K562 (cell line): ENCODE measurements at regions not wholly inside any gene's neighbourhood (a gene's known extent, or its start where the extent isn't known, plus 50 kb on each side); places are given as distances from the start of the nearest gene placed in this dataset.

Source experiments
- ATAC-seq: fragments of 200-7000 bp; cut with Tn5 transposase; 3 replicates; pipeline ENCODE4 v1.9.1; 2020; ENCODE audit warnings: moderate library complexity
- BruUV-seq: library from RNA; stranded (reverse); fragments of 400-500 nt; replicated peaks from 2 replicates; lab custom pipeline; 2021; lab: Mats Ljungman, UMichigan
- CTCF ChIA-PET: fragments of 300-600 bp; formaldehyde crosslinking; extraction: SDS; loops from one replicate; lab custom pipeline; 2021; ENCODE audit warnings: low intra/inter-chr PET ratio; lab: Yijun Ruan, JAX
- POLR2A ChIA-PET: fragments of 300-600, 350-650 bp; sonication (Branson Sonifier 250); formaldehyde crosslinking; extraction: SDS; loops from one replicate; lab custom pipeline; 2021; ENCODE audit warnings: antibody characterized with exemption, inconsistent platforms; lab: Yijun Ruan, JAX
- DNase-seq, 4 experiments: peaks; one replicate each; pipeline versions ENCODE4 v3.0.0 to v3.0.0-alpha.2; 2011 to 2018; ENCODE audit warnings: low spot score in 3 of 4, mixed read lengths in 3 of 4; ENCODE audit errors: extremely low read depth in 1 of 4
- FAIRE-seq: peaks from 2 replicates; lab custom pipeline; 2011; peaks lifted over from hg19 to GRCh38; lab: Jason Lieb, UNC
- H2AFZ ChIP-seq: 2 replicates; pipeline ENCODE4 v1.6.0; 2011; ENCODE audit warnings: low read depth, low read length, control low read depth, inconsistent platforms
- H3K27ac ChIP-seq: fragments of 200-600 bp; 3 replicates; pipeline ENCODE4 v1.8.0; 2011; ENCODE audit warnings: low read depth, mild to moderate bottlenecking, control low read depth, inconsistent platforms, low read length, moderate library complexity, mixed read lengths; ENCODE audit errors: extremely low read depth
- H3K27me3 ChIP-seq, 2 experiments: fragments of 300-600 bp in 1 of 2; 2 replicates in 1 of 2; 3 replicates in 1 of 2; pipeline versions ENCODE4 v1.6.0 to v1.8.0; 2011; ENCODE audit warnings: inconsistent platforms in 2 of 2, low read length in 2 of 2, mild to moderate bottlenecking in 1 of 2, mixed read lengths in 1 of 2, moderate library complexity in 1 of 2; ENCODE audit not compliant: control insufficient read depth in 2 of 2, insufficient read depth in 2 of 2
- H3K36me3 ChIP-seq: fragments of 300-600 bp; 3 replicates; pipeline ENCODE4 v1.8.0; 2011; ENCODE audit warnings: mild to moderate bottlenecking, low read length, inconsistent platforms; ENCODE audit not compliant: control insufficient read depth, insufficient read depth
- H3K4me1 ChIP-seq, 2 experiments: fragments of 200-600 bp in 1 of 2; replicated peaks in 1 of 2; 2 replicates in 1 of 2; 3 replicates in 1 of 2; pipeline versions ENCODE4 v1.5.1 to v1.8.0; 2011; ENCODE audit warnings: inconsistent platforms in 2 of 2, low read length in 2 of 2, mild to moderate bottlenecking in 1 of 2, mixed read lengths in 1 of 2, moderate library complexity in 1 of 2; ENCODE audit not compliant: control insufficient read depth in 2 of 2, insufficient read depth in 2 of 2
- H3K4me2 ChIP-seq: 2 replicates; pipeline ENCODE4 v1.6.1; 2011; ENCODE audit warnings: low read length, control low read depth, inconsistent platforms, mixed read lengths; ENCODE audit not compliant: insufficient read depth
- H3K4me3 ChIP-seq: fragments of 200-600 bp; sonication (generic), shearing (Covaris generic); 2 replicates; pipeline ENCODE4 v1.5.1; 2016; ENCODE audit warnings: control low read depth, inconsistent platforms
- H3K79me2 ChIP-seq: fragments of 200-600 bp; 3 replicates; pipeline ENCODE4 v1.8.0; 2011; ENCODE audit warnings: low read length, inconsistent platforms; ENCODE audit not compliant: control insufficient read depth, insufficient read depth
- H3K9ac ChIP-seq, 2 experiments: 2 replicates each; pipeline versions ENCODE4 v1.6.0 to v1.6.1; 2011; ENCODE audit warnings: low read depth in 2 of 2, low read length in 2 of 2, control low read depth in 1 of 2, inconsistent platforms in 1 of 2, mild to moderate bottlenecking in 1 of 2, mixed read lengths in 1 of 2; ENCODE audit not compliant: insufficient read depth in 1 of 2
- H3K9me1 ChIP-seq: one replicate; pipeline ENCODE4 v1.6.0; 2011; ENCODE audit warnings: inconsistent platforms, mild to moderate bottlenecking, low read length, moderate library complexity; ENCODE audit not compliant: control insufficient read depth, insufficient read depth
- H3K9me3 ChIP-seq: replicated peaks from 2 replicates; pipeline ENCODE4 v1.5.1; 2011; ENCODE audit warnings: low read depth, low read length, inconsistent platforms; ENCODE audit not compliant: control insufficient read depth, insufficient read depth
- H4K20me1 ChIP-seq: replicated peaks from 2 replicates; pipeline ENCODE4 v1.6.1; 2011; ENCODE audit warnings: low read length, inconsistent platforms, mixed read lengths; ENCODE audit not compliant: control insufficient read depth, insufficient read depth
- ATF2 ChIP-seq: sonication (generic); formaldehyde crosslinking; IDR thresholded peaks from 2 replicates; pipeline ENCODE4 v1.8.1; 2022; ENCODE audit warnings: missing genetic modification reagents
- KDM1A ChIP-seq, 2 experiments: fragments of 450-650 bp; IDR thresholded peaks; 2 replicates each; pipeline ENCODE4 v1.6.1; 2016; ENCODE audit warnings: mild to moderate bottlenecking in 2 of 2
- KLF6 ChIP-seq: fragments of 250-450 bp; sonication (Bioruptor Pico); IDR thresholded peaks from 2 replicates; pipeline ENCODE4 v1.4.0; 2020; ENCODE audit warnings: mild to moderate bottlenecking, moderate library complexity, borderline replicate concordance
- PATZ1 ChIP-seq: fragments of 250-450 bp; sonication (Bioruptor Pico); IDR thresholded peaks from 2 replicates; pipeline ENCODE4 v1.5.0; 2020; ENCODE audit warnings: mild to moderate bottlenecking, borderline replicate concordance
- POLR3G ChIP-seq: IDR thresholded peaks from 2 replicates; pipeline ENCODE4 v1.6.1; 2011; ENCODE audit not compliant: insufficient read length, insufficient replicate concordance; ENCODE audit errors: extremely low read depth
- RCOR1 ChIP-seq, 2 experiments: IDR thresholded peaks; 2 replicates each; pipeline ENCODE4 v1.6.1; 2012; ENCODE audit warnings: low read depth in 2 of 2, low read length in 2 of 2, borderline replicate concordance in 1 of 2, improper control_type of control experiment in 1 of 2
- SMAD2 ChIP-seq: fragments of 150-350 bp; IDR thresholded peaks from 2 replicates; pipeline ENCODE4 v1.6.1; 2014; ENCODE audit warnings: low read depth, mild to moderate bottlenecking, low read length
- SRSF9 ChIP-seq: fragments of 200-400 bp; formaldehyde crosslinking; IDR thresholded peaks from 2 replicates; pipeline ENCODE4 v1.6.1; 2017; ENCODE audit warnings: low read depth, low read length, borderline replicate concordance
- ZNF197 ChIP-seq: fragments of 200-800 bp; sonication (Bioruptor generic); IDR thresholded peaks from 2 replicates; pipeline ENCODE4 v1.6.1; 2016; ENCODE audit warnings: low read depth, missing genetic modification characterization, missing compliant biosample characterization
- ZNF316 ChIP-seq: fragments of 450-650 bp; IDR thresholded peaks from 2 replicates; pipeline ENCODE4 v1.6.1; 2016
- ZNF561 ChIP-seq: fragments of 450-650 bp; formaldehyde crosslinking; conservative IDR thresholded peaks from 2 replicates; pipeline ENCODE4 v1.4.0; 2020; ENCODE audit warnings: mild to moderate bottlenecking, moderate library complexity
- ZNF584 ChIP-seq: fragments of 200-800 bp; sonication (Bioruptor generic); IDR thresholded peaks from 2 replicates; pipeline ENCODE4 v1.6.1; 2016; ENCODE audit warnings: low read depth, mild to moderate bottlenecking, missing genetic modification characterization, missing compliant biosample characterization
- WGBS: fragments of 100-300 bp; shearing (Covaris generic); methylation state at CpG from one replicate; pipeline ENCODE4 v1.1.6; 2016; ENCODE audit warnings: low coverage, mixed read lengths; ENCODE audit not compliant: insufficient coverage; ENCODE audit errors: missing lambda C conversion rate; 5-methylcytosine and 5-hydroxymethylcytosine counted together
- in situ Hi-C: fragments of 300-500 bp; cut with MboI; formaldehyde crosslinking; loops from 4 replicates; pipeline ENCODE4 v1.15.0; 2018; ENCODE audit warnings: inconsistent platforms, mixed read lengths
- intact Hi-C: fragments of 100-400 bp; cut with micrococcal nuclease; formaldehyde crosslinking; loops from 2 replicates; pipeline ENCODE4 v1.14.2; 2022

DNA sequence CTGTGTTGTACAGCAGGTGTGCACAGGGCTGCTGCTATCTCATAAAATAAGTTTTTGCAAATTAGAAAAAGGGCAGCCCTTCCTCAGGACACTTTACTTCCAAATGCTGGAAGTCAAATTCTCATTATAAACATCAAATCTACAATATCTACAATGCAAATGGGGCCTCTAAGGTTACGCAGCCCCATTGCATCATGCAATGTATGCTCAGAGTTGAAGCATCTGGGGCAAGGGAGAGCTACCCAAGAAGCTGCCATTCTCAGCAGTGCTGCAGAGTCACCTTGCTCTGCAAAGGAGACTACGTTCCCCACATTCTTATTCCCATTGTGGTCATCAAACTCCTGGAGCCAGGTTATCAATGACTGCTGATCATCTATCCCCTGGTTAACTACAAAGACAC, 208.9 kb upstream of the POGK start:
- ChIA-PET POLR2A (no interaction called here), CTCF (no interaction called here)
- intact Hi-C loops (no loop called here), in situ Hi-C loops (no loop called here)
- no peaks in the 10 kb centered on the region for H3K79me2 ChIP-seq
- H3K27ac ChIP-seq, result no peak overlapping the region
- no peak overlapping the region for H3K4me3 ChIP-seq
- H3K4me1 ChIP-seq, result 0 out of 5 replicates have a peak, but pooled peaks cover 0 to 4% of the 10 kb centered on the region in 2 experiments
- no peaks in the 10 kb centered on the region for H3K27me3 ChIP-seq
- no peaks in the 10 kb centered on the region for H3K9me3 ChIP-seq
- no peaks in the 10 kb centered on the region for H4K20me1 ChIP-seq
- no peak overlapping the region for H2AFZ ChIP-seq
- no TSS peak for BruUV-seq
- H3K36me3 ChIP-seq, result no peaks in the 10 kb centered on the region
- H3K9ac ChIP-seq, result no peak overlapping the region
- no peak for TF ChIP-seq ATF2
- TF ChIP-seq SMAD2, result no peak
- no peak for TF ChIP-seq KLF6 (CRISPR knock-in tag)
- no peak overlapping the region for H3K4me2 ChIP-seq
- ATAC-seq, result no peak
- FAIRE-seq, result no peak
- no peak for DNase-seq
- WGBS, result 45% methylated on average over 2 of the region's 2 CpGs
- no peaks in the 10 kb centered on the region for H3K9me1 ChIP-seq

- no peak overlapping the region for H3K27ac ChIP-seq
- no peak for FAIRE-seq
- intact Hi-C loops, result no loop called here
- H3K27me3 ChIP-seq, result no peaks in the 10 kb centered on the region
- no peaks in the 10 kb centered on the region for H3K36me3 ChIP-seq
- no peak overlapping the region for H3K4me2 ChIP-seq
- POLR2A ChIA-PET, result interaction anchor here (1.7 kb wide), 1 partner anchor 9 kb away, joined by 4 read pairs; no protein-coding TSS in a partner anchor
- no peaks in the 10 kb centered on the region for H3K4me1 ChIP-seq
- H3K79me2 ChIP-seq, result no peaks in the 10 kb centered on the region
- BruUV-seq, result no TSS peak
- no peak for ATAC-seq
- CTCF ChIA-PET, result no interaction called here
- no peak overlapping the region for H3K9ac ChIP-seq
- H4K20me1 ChIP-seq, result no peaks in the 10 kb centered on the region
- in situ Hi-C loops, result no loop called here
- H3K9me3 ChIP-seq, result no peaks in the 10 kb centered on the region
- H3K4me3 ChIP-seq, result no peak overlapping the region
- no peak for DNase-seq
- H3K9me1 ChIP-seq, result no peaks in the 10 kb centered on the region
- peak overlapping the region; percentile 28; the same call in 1 of the 2 replicates for H2AFZ ChIP-seq
- WGBS, result 21% methylated on average over 5 of the region's 5 CpGs
- TF ChIP-seq SRSF9 (no peak), ZNF316 (no peak), POLR3G (no peak), ZNF197 (no peak), KDM1A (IDR thresholded peaks at IDR 0.05) (no peak), PATZ1 (CRISPR knock-in tag) (no peak), ZNF584 (CRISPR knock-in tag) (no peak), RCOR1 (IDR thresholded peaks at IDR 0.05; ENCODE audit: borderline replicate concordance in 1 of 2, low read depth in 2 of 2, low read length in 2 of 2) (no peak), ATF2 (no peak), ZNF561 (CRISPR knock-in tag) (no peak)
Observed at GRCh38 chr1:166638137-166638536, 201.1 kb upstream of the POGK start.
